Stimulated activated CD8-positive, alpha-beta memory T cell treated with anti-CD3 and anti-CD28 coated beads, Interleukin-15, amount 100 ng/mL, for 1 hour (primary cell): ENCODE measurements at regions not wholly inside any gene's neighbourhood (a gene's known extent, or its start where the extent isn't known, plus 50 kb on each side); places are given as distances from the start of the nearest gene placed in this dataset.
"Not testable (repeated sequence)": the region's sequence is repeated elsewhere in the genome, so short reads cannot be mapped to it uniquely, and the experiment has no call there.

Source experiments
- DNase-seq: peaks from one replicate; pipeline ENCODE4 v3.0.0-alpha.2; 2020; ENCODE audit warnings: low read depth

- DNase-seq: no peak
Measured at GRCh38 chr13:99698010-99698815, 196.9 kb downstream of the TM9SF2 start.

- no peak for DNase-seq
Measured at GRCh38 chr13:99695857-99696256, 194.6 kb downstream of the TM9SF2 start.

- no peak for DNase-seq
Measured at GRCh38 chr13:99693852-99694611, 192.8 kb downstream of the TM9SF2 start.

GRCh38 chr13:99693351-99693750 is 192.1 kb downstream of the TM9SF2 start:
- DNase-seq: no peak

- DNase-seq: no peak
Measured at GRCh38 chr13:99692854-99693253, 191.6 kb downstream of the TM9SF2 start.

GRCh38 chr13:99691552-99691951 is 190.3 kb downstream of the TM9SF2 start:
- no peak for DNase-seq

- no peak for DNase-seq
Measured at GRCh38 chr13:99690426-99691174, 189.3 kb downstream of the TM9SF2 start.

GRCh38 chr13:99689955-99690354 is 188.7 kb downstream of the TM9SF2 start:
- no peak for DNase-seq

GRCh38 chr13:99688776-99689175 is 187.5 kb downstream of the TM9SF2 start:
- DNase-seq: no peak

- no peak for DNase-seq
Measured at GRCh38 chr13:99687723-99688397, 186.6 kb downstream of the TM9SF2 start.

GRCh38 chr13:99686944-99687411 is 185.7 kb downstream of the TM9SF2 start:
- no peak for DNase-seq

GRCh38 chr13:99686157-99686572 is 184.9 kb downstream of the TM9SF2 start:
- DNase-seq: no peak

- no peak for DNase-seq
Measured at GRCh38 chr13:99681695-99682094, 180.4 kb downstream of the TM9SF2 start.

GRCh38 chr13:99677116-99677951 is 176.1 kb downstream of the TM9SF2 start:
- no peak for DNase-seq

- no peak for DNase-seq
Measured at GRCh38 chr13:99671746-99672145, 170.5 kb downstream of the TM9SF2 start.

- DNase-seq: not testable (repeated sequence)
Measured at GRCh38 chr13:99669096-99669495, 167.8 kb downstream of the TM9SF2 start.

- no peak for DNase-seq
Measured at GRCh38 chr13:99666146-99666805, 165.0 kb downstream of the TM9SF2 start.

GRCh38 chr13:99665711-99666110 is 164.4 kb downstream of the TM9SF2 start:
- DNase-seq: no peak

GRCh38 chr13:99663908-99664307 is 162.6 kb downstream of the TM9SF2 start:
- DNase-seq: no peak

GRCh38 chr13:99663185-99663825 is 162.0 kb downstream of the TM9SF2 start:
- DNase-seq: no peak
